Mesodermal cell (in vitro differentiated cells): ENCODE measurements at regions not wholly inside any gene's neighbourhood (a gene's known extent, or its start where the extent isn't known, plus 50 kb on each side); places are given as distances from the start of the nearest gene placed in this dataset.
"Not testable (repeated sequence)": the region's sequence is repeated elsewhere in the genome, so short reads cannot be mapped to it uniquely, and the experiment has no call there.

Experiments
- H3K27ac ChIP-seq: 2 replicates; pipeline ENCODE4 v1.7.0; 2013; ENCODE audit warnings: mild to moderate bottlenecking, low read depth, low read length, moderate library complexity; ENCODE audit not compliant: severe bottlenecking
- H3K36me3 ChIP-seq: 2 replicates; pipeline ENCODE4 v1.7.1; 2013; ENCODE audit warnings: mild to moderate bottlenecking, low read length, moderate library complexity; ENCODE audit not compliant: control insufficient read depth, insufficient read depth
- H3K4me1 ChIP-seq: one replicate; pipeline ENCODE4 v1.7.1; 2013; ENCODE audit warnings: mild to moderate bottlenecking, low read length; ENCODE audit not compliant: insufficient read depth, control insufficient read depth, poor library complexity, severe bottlenecking
- H3K4me3 ChIP-seq: 2 replicates; pipeline ENCODE4 v1.7.0; 2013; ENCODE audit warnings: low read length, control low read depth, mild to moderate bottlenecking; ENCODE audit not compliant: insufficient read depth, poor library complexity, severe bottlenecking; ENCODE audit errors: extremely low read depth
- H3K9me3 ChIP-seq: 2 replicates; pipeline ENCODE4 v1.7.1; 2013; ENCODE audit warnings: mild to moderate bottlenecking, low read length, moderate library complexity; ENCODE audit not compliant: control insufficient read depth
- WGBS, 2 experiments: methylation state at CpG; one replicate each; pipeline ENCODE4 v1.1.5; 2013; ENCODE audit warnings: missing lambda C conversion rate in 2 of 2; ENCODE audit not compliant: insufficient coverage in 2 of 2; 5-methylcytosine and 5-hydroxymethylcytosine counted together

DNA sequence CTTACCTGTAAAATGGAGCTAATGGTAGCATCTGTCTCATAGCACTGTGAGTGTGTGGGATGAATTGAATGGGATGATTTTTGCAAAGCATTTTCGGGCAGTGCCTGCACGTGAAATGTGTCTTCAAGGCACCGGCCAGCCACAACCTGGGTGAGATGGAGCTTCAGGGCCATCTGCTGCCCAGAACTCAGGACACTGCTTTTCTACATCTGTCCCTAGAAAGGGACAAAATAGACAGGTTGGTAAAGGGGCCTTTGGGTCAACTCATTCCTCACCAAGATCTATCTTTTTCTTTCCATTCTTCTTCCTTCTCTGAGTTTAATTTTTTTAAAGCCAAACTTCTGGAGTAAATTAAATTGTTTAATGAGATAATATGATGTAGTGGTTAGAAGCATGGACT is 106.5 kb downstream of the UTP18 start:
- no CpG with 5 or more reads among the region's 3 CpGs for WGBS, 2 experiments
- no peak overlapping the region for H3K4me3 ChIP-seq
- H3K4me1 ChIP-seq = peaks cover 16% of the 10 kb centered on the region

GRCh38 chr17:51367836-51368235 is 107.5 kb downstream of the UTP18 start:
- H3K4me3 ChIP-seq, H3K36me3 ChIP-seq, H3K27ac ChIP-seq, H3K9me3 ChIP-seq: not testable (repeated sequence)
- no CpG with 5 or more reads among the region's 1 CpG for WGBS, 2 experiments
- peaks cover 15% of the 10 kb centered on the region for H3K4me1 ChIP-seq

More for the DNA sequence above, 106.5 kb downstream of the UTP18 start:
- Histone ChIP-seq H3K27ac (no peak overlapping the region), H3K36me3 (no peaks in the 10 kb centered on the region), H3K9me3 (no peaks in the 10 kb centered on the region)

DNA sequence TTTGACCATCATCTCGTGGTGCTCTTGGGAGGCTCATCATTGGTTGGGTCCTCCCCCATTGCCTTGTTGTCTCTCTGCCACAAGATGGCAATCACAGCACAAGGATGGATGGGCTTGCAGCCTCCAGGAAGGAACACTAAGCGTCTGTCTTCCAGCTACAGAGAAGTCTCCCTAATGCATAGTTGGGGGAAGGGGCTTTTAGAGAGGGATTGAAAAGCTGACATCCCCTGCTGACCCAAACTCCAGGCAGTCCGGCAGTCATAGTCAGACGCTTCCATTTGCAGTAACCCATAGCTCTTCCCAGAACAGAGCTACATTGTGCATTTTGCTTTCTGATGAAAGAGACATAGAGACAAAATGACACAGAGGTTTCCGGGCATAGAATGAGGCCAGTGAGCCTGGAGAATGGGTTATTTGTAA is 111.4 kb downstream of the UTP18 start:
- Histone ChIP-seq H3K27ac (no peak overlapping the region), H3K4me1 (no peaks in the 10 kb centered on the region), H3K36me3 (no peaks in the 10 kb centered on the region), H3K4me3 (no peak overlapping the region), H3K9me3 (no peaks in the 10 kb centered on the region)
- 40% methylated on average over 3 of the region's 5 CpGs for WGBS, 2 experiments

- Histone ChIP-seq H3K36me3 (no peaks in the 10 kb centered on the region), H3K4me3 (peak overlapping the region; percentile 18), H3K27ac (peak overlapping the region; percentile 10), H3K4me1 (no peaks in the 10 kb centered on the region), H3K9me3 (no peaks in the 10 kb centered on the region)
- 46 to 67% methylated on average over 3 of the region's 5 CpGs for WGBS, 2 experiments
Observed at GRCh38 chr17:51372345-51373004, 112.1 kb downstream of the UTP18 start.

DNA sequence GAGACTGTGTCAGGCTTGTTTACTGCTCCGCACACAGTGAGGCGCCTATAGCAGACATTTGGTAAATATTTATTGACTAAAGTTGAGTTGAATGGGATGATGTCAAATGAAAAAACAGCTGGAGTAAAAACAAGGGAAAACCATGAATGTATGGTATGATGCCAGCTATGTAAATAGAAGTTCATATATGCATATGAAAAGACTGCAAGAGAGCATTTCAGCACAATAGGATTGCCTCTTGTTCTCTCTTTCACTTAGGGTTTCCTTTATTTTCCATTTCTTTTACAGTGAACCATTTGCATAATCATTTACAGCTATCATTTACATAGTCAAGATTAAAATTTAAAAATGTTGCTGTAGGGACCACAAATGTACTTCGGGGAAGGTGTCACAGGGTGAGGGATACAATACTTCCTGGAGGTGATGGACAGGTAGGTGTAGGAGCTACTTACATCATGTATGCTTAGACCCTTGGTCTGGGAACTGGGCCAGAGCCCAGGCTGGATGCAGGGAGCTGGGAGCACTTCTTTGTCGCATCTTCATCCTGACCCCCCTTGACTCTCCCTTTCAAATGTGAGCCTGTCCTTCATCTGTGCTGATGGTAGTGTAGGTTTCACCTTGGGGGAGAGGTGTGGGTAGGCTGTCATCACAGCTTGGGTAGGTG is 113.3 kb downstream of the UTP18 start:
- 43 to 72% methylated on average over 2 of the region's 4 CpGs for WGBS, 2 experiments
- H3K4me3 ChIP-seq = no peak overlapping the region
- H3K9me3 ChIP-seq = no peaks in the 10 kb centered on the region
- no peak overlapping the region for H3K27ac ChIP-seq
- no peaks in the 10 kb centered on the region for H3K36me3 ChIP-seq
- H3K4me1 ChIP-seq = no peaks in the 10 kb centered on the region

GRCh38 chr17:51374209-51374608 is 113.9 kb downstream of the UTP18 start:
- H3K27ac ChIP-seq = no peak overlapping the region
- no peaks in the 10 kb centered on the region for H3K9me3 ChIP-seq
- 80 to 85% methylated on average over 3 of the region's 4 CpGs for WGBS, 2 experiments
- no peaks in the 10 kb centered on the region for H3K36me3 ChIP-seq
- H3K4me1 ChIP-seq = no peaks in the 10 kb centered on the region
- no peak overlapping the region for H3K4me3 ChIP-seq

DNA sequence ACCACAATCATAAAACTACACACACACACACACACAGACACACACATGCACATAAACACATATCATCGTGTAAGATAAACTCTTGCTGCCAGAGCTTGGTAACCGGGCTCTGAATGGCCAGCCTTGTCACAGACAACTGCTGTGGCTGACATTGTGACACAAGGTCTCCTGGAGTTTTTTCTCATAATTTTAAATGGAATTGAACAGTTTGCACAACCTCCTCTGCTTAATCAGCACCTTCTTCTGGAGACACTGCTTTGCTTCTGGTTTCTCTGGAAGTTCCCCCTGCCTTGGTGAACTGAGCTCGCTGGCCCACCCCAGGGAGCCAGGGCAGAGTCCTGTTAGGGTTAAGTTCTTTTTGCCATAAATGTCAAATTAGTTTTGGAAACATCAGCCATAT is 115.4 kb downstream of the UTP18 start:
- WGBS, 2 experiments = 92 to 100% methylated on average over 1 to 2 of the region's 3 CpGs
- Histone ChIP-seq H3K27ac (no peak overlapping the region), H3K4me1 (no peaks in the 10 kb centered on the region), H3K9me3 (no peaks in the 10 kb centered on the region), H3K4me3 (no peak overlapping the region), H3K36me3 (no peaks in the 10 kb centered on the region)

- Histone ChIP-seq H3K27ac (no peak overlapping the region), H3K9me3 (no peaks in the 10 kb centered on the region), H3K4me3 (no peak overlapping the region), H3K36me3 (no peaks in the 10 kb centered on the region), H3K4me1 (no peaks in the 10 kb centered on the region)
- WGBS, 2 experiments = no CpG with 5 or more reads among the region's 1 CpG
Observed at GRCh38 chr17:51376739-51377138, 116.4 kb downstream of the UTP18 start.

DNA sequence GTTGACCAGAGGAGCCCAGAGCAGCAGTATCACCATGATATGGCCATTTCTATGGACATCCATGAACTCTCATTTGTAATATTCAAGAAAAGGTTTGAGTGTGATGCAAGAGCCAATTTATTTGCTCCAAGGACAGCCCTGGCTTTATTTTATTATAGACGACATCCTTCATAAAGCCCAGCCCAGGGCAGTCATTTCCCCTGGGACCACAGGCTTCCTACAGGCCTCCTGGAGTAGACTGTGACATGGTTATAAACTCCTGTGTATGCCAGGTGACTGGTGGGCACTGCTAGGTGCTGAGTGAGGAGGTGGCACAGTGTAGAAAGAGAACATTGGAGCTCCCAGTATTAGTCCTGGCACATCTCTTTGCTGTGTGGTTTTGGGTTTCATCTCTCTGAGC is 120.9 kb downstream of the UTP18 start:
- Histone ChIP-seq H3K4me1 (no peaks in the 10 kb centered on the region), H3K27ac (no peak overlapping the region)
- 80% methylated on average over 1 of the region's 1 CpG; no CpG with 5 or more reads in 1 of the 2 experiments for WGBS, 2 experiments

DNA sequence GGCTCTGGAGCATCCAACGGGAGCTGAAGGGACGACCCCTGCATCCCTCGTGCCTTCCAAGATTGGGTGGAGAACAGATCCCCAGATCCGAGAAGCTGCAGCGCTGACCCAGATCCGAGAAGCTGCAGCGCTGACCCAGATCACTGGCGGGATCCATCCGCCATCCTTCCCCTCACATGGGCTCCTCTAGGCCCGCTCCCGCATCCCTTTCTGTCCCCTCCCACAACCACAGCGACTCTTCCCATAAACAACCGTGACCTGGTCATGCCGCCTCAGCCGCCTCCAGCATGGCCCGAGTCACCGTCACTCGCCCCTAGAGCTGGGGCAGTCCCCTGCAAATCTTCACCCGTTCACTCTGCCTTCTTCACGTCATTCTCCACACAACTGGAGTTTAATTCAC is 124.9 kb downstream of the UTP18 start:
- Histone ChIP-seq H3K4me1 (no peaks in the 10 kb centered on the region), H3K36me3 (no peaks in the 10 kb centered on the region), H3K27ac (no peak overlapping the region), H3K9me3 (no peaks in the 10 kb centered on the region), H3K4me3 (no peak overlapping the region)
- WGBS, 2 experiments = 93% methylated on average over 16 to 19 of the region's 20 CpGs

More for the DNA sequence above, 120.9 kb downstream of the UTP18 start:
- Histone ChIP-seq H3K4me3 (no peak overlapping the region), H3K9me3 (no peaks in the 10 kb centered on the region), H3K36me3 (no peaks in the 10 kb centered on the region)

GRCh38 chr17:51387582-51387981 is 127.2 kb downstream of the UTP18 start:
- Histone ChIP-seq H3K27ac (no peak overlapping the region), H3K36me3 (no peaks in the 10 kb centered on the region), H3K4me1 (no peaks in the 10 kb centered on the region), H3K9me3 (no peaks in the 10 kb centered on the region), H3K4me3 (no peak overlapping the region)
- WGBS, 2 experiments = 89 to 93% methylated on average over 4 of the region's 4 CpGs
